Upper lobe of left lung (tissue), 4 donors: ENCODE measurements at regions not wholly inside any gene's neighbourhood (a gene's known extent, or its start where the extent isn't known, plus 50 kb on each side); places are given as distances from the start of the nearest gene placed in this dataset.

Source experiments
- CTCF ChIP-seq, 6 experiments: fragments of 450-650 bp in 4 of 6; fragments of 200-600 bp in 2 of 6; sonication (generic) in 2 of 6; IDR thresholded peaks; one replicate each; pipeline ENCODE4 v1.5.1; 2016 to 2019; ENCODE audit warnings: antibody characterized with exemption in 6 of 6
- POLR2A ChIP-seq, 4 donors: fragments of 450-650 bp; IDR thresholded peaks; one replicate each; pipeline ENCODE4 v1.5.1; 2016 to 2017; ENCODE audit warnings: antibody characterized with exemption in 4 of 4, mild to moderate bottlenecking in 2 of 4
- POLR2AphosphoS5 ChIP-seq, 2 donors: sonication (generic); formaldehyde crosslinking; IDR thresholded peaks; one replicate each; pipeline ENCODE4 v1.5.1; 2017; ENCODE audit warnings: antibody characterized with exemption in 2 of 2

DNA sequence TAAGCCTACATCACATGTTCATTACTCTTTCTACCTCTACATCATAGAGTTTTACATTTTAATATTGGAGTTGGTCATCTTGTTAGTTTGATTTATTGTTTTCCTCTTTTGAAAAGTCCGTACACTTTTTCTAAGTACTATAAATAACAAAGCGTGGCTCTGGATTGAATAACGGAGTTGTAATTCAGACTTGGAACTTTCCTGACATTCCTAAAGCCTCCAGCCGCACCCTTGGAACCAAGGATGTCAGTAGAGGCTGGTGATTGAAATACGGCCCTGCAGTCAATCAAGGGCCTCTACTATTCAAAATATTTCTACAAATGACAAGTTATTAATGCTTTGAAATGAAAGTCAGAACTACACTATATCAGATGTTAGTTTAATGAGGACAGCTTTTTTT lies 301.9 kb upstream of the TBX18 start:
- no peak for TF ChIP-seq CTCF (IDR thresholded peaks at IDR 0.05)
- TF ChIP-seq POLR2AphosphoS5 (IDR thresholded peaks at IDR 0.05), result no peak
- TF ChIP-seq POLR2A (IDR thresholded peaks at IDR 0.05), result no peak
